AG08395 (cell line): ENCODE measurements at regions not wholly inside any gene's neighbourhood (a gene's known extent, or its start where the extent isn't known, plus 50 kb on each side); places are given as distances from the start of the nearest gene placed in this dataset.
A peak's percentile ranks its signal among the peaks of the same experiment; 100 is the strongest.

Source experiments
- DNase-seq: peaks from one replicate; pipeline ENCODE4 v3.0.0; 2012; ENCODE audit warnings: mixed read lengths, low spot score

DNA sequence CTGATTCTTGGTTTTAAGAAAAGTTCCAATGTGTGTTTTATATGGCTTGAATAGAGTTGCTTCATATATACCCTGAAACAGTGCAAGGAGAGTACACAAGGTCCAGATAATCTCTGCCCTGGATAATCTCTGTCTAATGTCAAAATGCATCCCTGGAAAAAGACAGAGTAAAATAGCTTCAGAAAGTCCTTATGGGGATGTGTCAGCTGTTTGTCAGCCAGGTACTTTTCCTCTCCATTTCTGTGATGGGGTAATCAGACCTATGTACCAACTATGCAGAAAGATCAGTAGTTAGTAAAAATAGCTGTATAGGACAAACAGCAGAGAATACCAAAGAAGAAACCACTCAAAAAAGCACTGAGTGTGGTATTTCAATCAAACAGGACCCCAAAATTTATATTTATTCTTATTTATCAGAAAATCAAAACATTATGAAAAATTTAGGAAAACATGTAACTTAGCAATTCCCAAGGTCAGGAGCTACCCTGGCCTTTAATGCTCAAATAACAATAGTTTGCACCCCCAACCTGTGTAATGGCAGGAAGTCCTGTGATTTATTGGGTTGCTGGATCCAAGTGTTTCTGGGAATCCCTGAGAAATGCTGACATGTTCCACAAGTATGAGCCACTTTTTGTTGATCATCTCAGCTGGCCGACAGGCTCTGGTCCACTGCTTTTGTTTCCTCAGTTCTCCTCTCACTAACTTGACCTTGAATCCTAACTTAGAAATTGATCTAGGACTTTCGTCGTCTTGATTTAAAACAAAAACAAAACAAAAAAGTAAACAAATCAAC is 69.6 kb downstream of the MDH1 start:
- peak; percentile 29 for DNase-seq

DNA sequence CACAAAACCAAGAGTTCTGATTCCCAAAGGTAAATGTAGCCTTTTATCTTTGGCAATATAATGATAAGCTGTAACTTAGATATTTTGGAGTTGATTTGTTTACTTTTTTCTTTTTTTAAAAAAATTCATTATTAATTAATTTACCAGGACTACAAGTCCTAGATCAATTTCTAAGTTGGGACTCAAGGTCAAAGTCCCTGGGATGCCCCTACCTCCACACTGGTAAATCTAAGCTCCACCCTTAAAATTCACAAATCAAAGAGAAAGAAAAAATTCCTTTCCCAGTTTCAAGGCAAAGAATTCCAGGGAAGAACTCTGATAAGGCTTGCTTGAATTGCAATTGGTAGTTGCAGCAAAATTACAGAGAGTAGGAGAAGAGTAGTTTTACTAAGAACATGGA is 71.3 kb downstream of the MDH1 start:
- no peak for DNase-seq

DNA sequence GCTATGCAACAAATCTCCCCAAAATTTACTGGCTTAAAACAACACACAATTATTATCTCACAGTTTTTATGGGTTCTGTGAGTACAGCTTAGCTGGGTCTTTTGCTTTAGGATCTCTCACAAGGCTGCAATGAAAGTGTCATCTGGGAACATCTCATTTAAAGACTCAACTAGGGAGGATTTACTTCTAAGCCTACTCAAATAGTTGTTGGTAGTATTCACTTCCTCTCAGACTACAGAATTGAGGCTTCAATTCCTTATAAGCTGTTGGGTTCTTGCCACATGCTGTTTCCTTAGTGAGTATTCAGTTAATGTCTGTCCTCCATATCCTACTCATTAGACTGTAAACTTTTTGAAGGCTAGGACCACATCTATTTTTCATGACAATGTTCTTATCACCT is 72.3 kb downstream of the MDH1 start:
- DNase-seq = peak; percentile 73

DNA sequence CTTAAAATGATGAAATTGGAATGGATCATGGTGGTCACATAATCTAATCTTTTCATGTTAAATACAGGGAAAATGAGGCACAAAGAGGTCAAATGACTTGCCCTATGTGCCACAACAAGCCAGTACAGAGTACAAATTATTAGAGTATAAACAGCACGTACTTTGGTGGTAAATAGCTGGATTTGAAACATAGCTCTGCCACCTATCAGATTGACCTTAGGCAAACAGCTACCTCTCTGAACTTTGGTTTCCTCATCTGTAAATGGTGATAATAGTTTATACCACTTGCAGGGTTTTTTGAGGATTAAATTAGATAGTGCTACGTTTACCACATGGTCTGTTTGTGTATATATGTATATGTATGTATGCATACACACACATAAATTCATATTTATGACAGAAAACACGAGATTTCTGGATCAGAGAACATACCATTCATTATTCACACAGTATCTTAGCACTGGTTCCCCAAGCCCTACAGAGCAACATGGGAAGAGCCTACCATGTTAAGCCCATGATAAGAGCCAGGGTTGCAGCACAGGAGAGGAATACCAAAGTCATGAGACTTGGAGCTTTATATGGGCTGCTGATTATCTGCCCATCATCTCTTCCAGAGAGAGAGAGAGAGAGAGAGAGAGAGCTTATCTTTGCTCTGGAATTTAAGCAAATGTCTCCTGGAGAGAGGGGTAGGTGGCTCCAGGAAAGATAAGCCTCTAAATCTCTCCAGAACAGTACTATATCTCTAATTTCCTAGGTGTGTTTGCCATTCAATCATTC is 73.5 kb downstream of the MDH1 start:
- DNase-seq = no peak

GRCh38 chr2:63663013-63663864 is 74.5 kb downstream of the MDH1 start:
- no peak for DNase-seq

GRCh38 chr2:63665091-63665490 is 76.3 kb downstream of the MDH1 start:
- no peak for DNase-seq

- DNase-seq = peak; percentile 72
Measured at GRCh38 chr2:63665846-63666475, 77.2 kb downstream of the MDH1 start.

GRCh38 chr2:63667132-63667700 is 78.5 kb downstream of the MDH1 start:
- DNase-seq = peak; percentile 21

GRCh38 chr2:63668000-63668399 is 79.2 kb downstream of the MDH1 start:
- DNase-seq = no peak

GRCh38 chr2:63668466-63668865 is 79.7 kb downstream of the MDH1 start:
- DNase-seq = no peak

GRCh38 chr2:63669596-63669995 is 80.8 kb downstream of the MDH1 start:
- no peak for DNase-seq

DNA sequence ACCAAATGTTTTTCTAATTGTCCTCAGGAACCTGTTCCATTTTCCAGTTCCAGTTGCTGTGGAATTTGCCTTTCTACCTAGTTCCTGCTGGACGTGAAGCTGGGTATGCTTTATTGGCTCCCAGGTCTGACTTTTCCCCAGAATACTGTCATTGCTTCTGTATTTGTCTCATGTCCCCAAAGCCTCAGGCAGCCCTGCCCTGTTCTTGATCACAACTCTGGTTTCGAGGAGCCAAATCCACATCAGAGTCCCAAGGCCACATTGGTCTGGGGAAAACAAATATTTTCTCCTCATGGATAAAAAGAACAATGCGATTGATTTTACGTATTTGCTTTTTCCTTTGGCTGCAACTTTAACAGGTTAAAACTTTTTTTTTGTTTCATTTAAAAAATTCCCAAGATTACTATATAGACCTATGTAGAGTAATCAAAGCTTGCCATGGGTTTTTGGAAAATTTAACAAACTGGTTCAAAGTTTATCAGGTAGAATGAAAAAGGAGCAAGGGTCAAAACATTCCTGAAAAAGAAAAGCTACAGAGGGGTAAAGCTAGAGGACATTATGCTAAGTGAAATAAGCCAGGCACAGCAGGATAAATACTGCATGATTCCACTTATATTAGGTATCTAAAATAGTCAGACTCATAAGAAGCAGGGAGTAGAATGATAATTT is 85.2 kb downstream of the MDH1 start:
- no peak for DNase-seq

DNA sequence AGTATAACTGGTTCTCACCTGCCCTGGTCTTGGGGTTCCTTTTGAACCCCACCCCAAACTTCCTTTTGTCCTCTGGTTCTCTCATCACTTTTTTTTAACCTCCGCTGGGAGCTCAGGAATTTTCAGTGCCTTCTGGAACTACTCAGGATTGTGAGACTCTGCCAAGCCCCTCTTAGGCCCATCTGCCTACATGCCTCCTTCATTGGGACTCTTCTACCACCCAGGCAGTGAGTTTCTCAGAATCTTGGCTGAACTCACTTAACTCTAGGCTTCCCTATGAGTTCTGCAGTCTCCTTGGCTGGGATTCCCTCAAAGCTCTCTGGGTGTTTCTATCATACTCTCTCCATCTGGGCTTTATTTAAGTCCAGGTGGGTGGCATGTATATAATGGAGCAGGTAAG is 86.3 kb downstream of the MDH1 start:
- DNase-seq = no peak

- no peak for DNase-seq
Measured at GRCh38 chr2:63676135-63676534, 87.4 kb downstream of the MDH1 start.

- DNase-seq = no peak
Measured at GRCh38 chr2:63678085-63678484, 89.3 kb downstream of the MDH1 start.

DNA sequence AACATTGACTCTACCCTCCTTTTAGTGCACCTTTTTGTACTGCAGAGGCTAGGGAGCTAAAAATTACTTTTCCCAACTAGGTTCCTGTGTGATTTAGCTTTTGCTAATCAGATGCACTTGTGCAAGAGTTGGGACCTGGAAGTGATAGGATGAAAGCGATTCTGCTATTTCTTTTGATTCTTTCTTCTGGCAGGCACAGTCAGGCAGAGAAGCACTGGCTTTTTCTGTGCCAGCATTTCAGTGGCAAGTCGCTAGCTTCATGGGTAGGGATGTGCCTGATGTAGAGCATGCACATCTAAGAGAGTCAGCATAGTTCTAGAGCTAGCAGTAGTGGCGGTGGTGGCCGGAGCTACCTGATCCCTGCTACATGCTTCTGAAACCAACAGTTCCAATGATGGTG is 89.8 kb downstream of the MDH1 start:
- DNase-seq = no peak

GRCh38 chr2:63679252-63679855 is 90.6 kb downstream of the MDH1 start:
- peak; percentile 60 for DNase-seq

- no peak for DNase-seq
Measured at GRCh38 chr2:63680455-63680854, 91.7 kb downstream of the MDH1 start.

- no peak for DNase-seq
Measured at GRCh38 chr2:63681896-63682295, 93.1 kb downstream of the MDH1 start.

DNA sequence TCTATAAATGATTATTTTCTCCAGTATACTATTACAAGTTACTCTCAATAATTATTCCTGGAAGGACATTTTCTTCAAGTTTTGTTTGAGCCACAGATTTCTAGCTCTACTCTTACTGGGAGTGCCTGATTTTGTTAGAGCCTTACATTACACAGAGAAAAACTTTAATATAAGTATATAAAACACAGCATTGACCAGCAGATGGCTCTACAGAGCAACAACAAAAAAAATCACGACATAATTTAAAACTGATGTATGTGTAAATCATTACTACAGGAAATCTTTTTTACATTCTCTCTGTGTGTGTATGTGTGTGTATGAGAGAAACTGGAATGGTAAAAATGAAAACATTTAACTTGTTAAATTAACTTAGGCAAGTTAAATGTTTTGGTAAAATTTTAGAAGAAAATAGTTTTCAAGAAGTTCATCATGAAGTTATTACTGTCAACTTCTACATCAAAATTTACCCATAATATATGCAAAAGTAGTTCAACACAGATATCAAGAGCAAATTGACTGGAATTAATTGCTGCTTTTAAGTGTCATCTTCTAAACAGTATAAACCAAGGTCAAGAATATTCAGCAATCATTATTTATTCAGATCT is 103.3 kb downstream of the MDH1 start:
- DNase-seq = peak; percentile 59
